Neuronal stem cell (in vitro differentiated cells): ENCODE measurements at regions not wholly inside any gene's neighbourhood (a gene's known extent, or its start where the extent isn't known, plus 50 kb on each side); places are given as distances from the start of the nearest gene placed in this dataset.

Source experiments
- DNase-seq: peaks from one replicate; pipeline ENCODE4 v3.0.0-alpha.2; 2013; ENCODE audit warnings: low spot score
- H2AFZ ChIP-seq: one replicate; pipeline ENCODE4 v1.6.1; 2013; ENCODE audit warnings: mild to moderate bottlenecking, low read length, inconsistent platforms
- H2AK5ac ChIP-seq: 2 replicates; pipeline ENCODE4 v1.6.1; 2013; ENCODE audit warnings: low read depth, mild to moderate bottlenecking, inconsistent platforms, low read length, moderate library complexity, mixed read lengths
- H2BK120ac ChIP-seq: 2 replicates; pipeline ENCODE4 v1.6.1; 2013; ENCODE audit warnings: low read depth, mild to moderate bottlenecking, inconsistent platforms, low read length, moderate library complexity, mixed read lengths
- H2BK12ac ChIP-seq: one replicate; pipeline ENCODE4 v1.6.1; 2013; ENCODE audit warnings: low read length, inconsistent platforms
- H2BK15ac ChIP-seq: 2 replicates; pipeline ENCODE4 v1.6.1; 2013; ENCODE audit warnings: mild to moderate bottlenecking, low read length, inconsistent platforms, mixed read lengths
- H2BK5ac ChIP-seq: one replicate; pipeline ENCODE4 v1.6.1; 2013; ENCODE audit warnings: inconsistent platforms, mild to moderate bottlenecking, low read length, moderate library complexity
- H3K14ac ChIP-seq: one replicate; pipeline ENCODE4 v1.6.1; 2013; ENCODE audit warnings: low read length, inconsistent platforms
- H3K18ac ChIP-seq: 2 replicates; pipeline ENCODE4 v1.6.1; 2013; ENCODE audit warnings: low read length, inconsistent platforms
- H3K23ac ChIP-seq: 2 replicates; pipeline ENCODE4 v1.6.1; 2013; ENCODE audit warnings: low read depth, mild to moderate bottlenecking, mixed read lengths, low read length, inconsistent platforms; ENCODE audit not compliant: poor library complexity
- H3K27ac ChIP-seq: replicated peaks from 3 replicates; pipeline ENCODE4 v1.5.1; 2013; ENCODE audit warnings: low read length, inconsistent platforms
- H3K27me3 ChIP-seq, 3 experiments: 2 replicates each; pipeline ENCODE4 v1.6.1; 2013; ENCODE audit warnings: low read length in 3 of 3, mild to moderate bottlenecking in 2 of 3, inconsistent platforms in 1 of 3, low read depth in 1 of 3, mixed read lengths in 1 of 3, moderate library complexity in 1 of 3; ENCODE audit not compliant: control insufficient read depth in 3 of 3, insufficient read depth in 3 of 3
- H3K36me3 ChIP-seq, 2 donors: replicated peaks in 1 of 2; 2 replicates each; pipeline ENCODE4 v1.6.1; 2013; ENCODE audit warnings: low read length in 2 of 2; ENCODE audit not compliant: control insufficient read depth in 2 of 2, insufficient read depth in 2 of 2
- H3K4ac ChIP-seq: 2 replicates; pipeline ENCODE4 v1.6.1; 2013; ENCODE audit warnings: inconsistent platforms, mild to moderate bottlenecking, low read length, moderate library complexity
- H3K4me1 ChIP-seq, 2 donors: 1 replicate in 1 of 2; 2 replicates in 1 of 2; pipeline ENCODE4 v1.6.1; 2013; ENCODE audit warnings: low read length in 2 of 2, low read depth in 1 of 2; ENCODE audit not compliant: control insufficient read depth in 2 of 2, insufficient read depth in 1 of 2
- H3K4me2 ChIP-seq: one replicate; pipeline ENCODE4 v1.6.1; 2013; ENCODE audit warnings: mild to moderate bottlenecking, low read length, inconsistent platforms; ENCODE audit not compliant: insufficient read depth, poor library complexity, severe bottlenecking
- H3K4me3 ChIP-seq, 2 donors: 2 replicates each; pipeline ENCODE4 v1.5.1; 2013; ENCODE audit warnings: low read length in 2 of 2, mild to moderate bottlenecking in 2 of 2, inconsistent platforms in 1 of 2, moderate library complexity in 1 of 2
- H3K79me1 ChIP-seq: one replicate; pipeline ENCODE4 v1.6.1; 2013; ENCODE audit warnings: low read depth, mild to moderate bottlenecking, inconsistent platforms, low read length, moderate library complexity
- H3K9ac ChIP-seq: one replicate; pipeline ENCODE4 v1.6.1; 2013; ENCODE audit warnings: mild to moderate bottlenecking, low read depth, low read length, inconsistent platforms; ENCODE audit not compliant: poor library complexity
- H3K9me3 ChIP-seq, 2 donors: replicated peaks in 1 of 2; 2 replicates each; pipeline versions ENCODE3 to v1.6.1; 2013; ENCODE audit warnings: low read length in 2 of 2, mild to moderate bottlenecking in 2 of 2, inconsistent platforms in 1 of 2, low read depth in 1 of 2, mixed read lengths in 1 of 2, moderate library complexity in 1 of 2; ENCODE audit not compliant: control insufficient read depth in 2 of 2, insufficient read depth in 1 of 2
- H4K8ac ChIP-seq: one replicate; pipeline ENCODE4 v1.6.1; 2013; ENCODE audit warnings: low read depth, mild to moderate bottlenecking, inconsistent platforms, low read length, moderate library complexity
- H4K91ac ChIP-seq: one replicate; pipeline ENCODE4 v1.6.1; 2013; ENCODE audit warnings: low read length, low read depth, mild to moderate bottlenecking, inconsistent platforms; ENCODE audit not compliant: poor library complexity
- WGBS, 2 donors: extraction: QIAGEN DNeasy Blood & Tissue Kit; methylation state at CpG; one replicate each; pipeline ENCODE4 v1.1.7; 2013; ENCODE audit warnings: missing lambda C conversion rate in 2 of 2, mixed read lengths in 1 of 2; ENCODE audit not compliant: insufficient read length in 2 of 2, insufficient replicate concordance in 1 of 2; ENCODE audit errors: extremely low coverage in 2 of 2; 5-methylcytosine and 5-hydroxymethylcytosine counted together

GRCh38 chr14:53501361-53502211 lies 348.5 kb upstream of the DDHD1 start:
- Histone ChIP-seq H3K9me3 (peaks cover 0 to 5% of the 10 kb centered on the region in 2 donors), H3K27me3 (no peaks in the 10 kb centered on the region), H4K91ac (no peak overlapping the region), H3K23ac (no peak overlapping the region), H3K14ac (no peak overlapping the region), H3K4me2 (no peak overlapping the region), H4K8ac (no peak overlapping the region), H2AFZ (no peak overlapping the region), H3K4ac (no peak overlapping the region), H3K36me3 (no peaks in the 10 kb centered on the region), H3K9ac (no peak overlapping the region), H2BK15ac (no peak overlapping the region), H3K27ac (no peak overlapping the region), H2BK5ac (no peak overlapping the region), H2AK5ac (no peak overlapping the region), H2BK12ac (no peak overlapping the region), H2BK120ac (no peak overlapping the region), H3K4me1 (no peaks in the 10 kb centered on the region), H3K79me1 (no peaks in the 10 kb centered on the region), H3K4me3 (no peak overlapping the region), H3K18ac (no peak overlapping the region)
- WGBS, 2 donors = no CpG with 5 or more reads among the region's 3 CpGs
- DNase-seq = no peak

GRCh38 chr14:53500191-53500590 lies 347.1 kb upstream of the DDHD1 start:
- no peak overlapping the region for H2BK12ac ChIP-seq
- H2AK5ac ChIP-seq = no peak overlapping the region
- H3K36me3 ChIP-seq = no peaks in the 10 kb centered on the region
- no peak for DNase-seq
- H3K4ac ChIP-seq = no peak overlapping the region
- H3K9me3 ChIP-seq = peaks cover 0 to 5% of the 10 kb centered on the region in 2 donors
- H2AFZ ChIP-seq = no peak overlapping the region
- H4K8ac ChIP-seq = no peak overlapping the region
- H3K27ac ChIP-seq = no peak overlapping the region
- H3K4me2 ChIP-seq = no peak overlapping the region
- no peaks in the 10 kb centered on the region for H3K27me3 ChIP-seq
- H3K23ac ChIP-seq = no peak overlapping the region
- H3K79me1 ChIP-seq = no peaks in the 10 kb centered on the region
- no peaks in the 10 kb centered on the region for H3K4me1 ChIP-seq
- no peak overlapping the region for H2BK120ac ChIP-seq
- no peak overlapping the region for H3K14ac ChIP-seq
- H3K9ac ChIP-seq = no peak overlapping the region
- H3K4me3 ChIP-seq = no peak overlapping the region
- no peak overlapping the region for H3K18ac ChIP-seq
- H2BK5ac ChIP-seq = no peak overlapping the region
- no peak overlapping the region for H4K91ac ChIP-seq
- WGBS, 2 donors = no CpG with 5 or more reads among the region's 1 CpG
- H2BK15ac ChIP-seq = no peak overlapping the region

GRCh38 chr14:53496668-53497067 lies 343.5 kb upstream of the DDHD1 start:
- Histone ChIP-seq H2BK5ac (no peak overlapping the region), H2BK12ac (no peak overlapping the region), H3K36me3 (no peaks in the 10 kb centered on the region), H3K79me1 (no peaks in the 10 kb centered on the region), H2BK15ac (no peak overlapping the region), H3K14ac (no peak overlapping the region), H3K4me2 (no peak overlapping the region), H3K18ac (no peak overlapping the region), H2AK5ac (no peak overlapping the region), H4K8ac (no peak overlapping the region), H3K4me3 (no peak overlapping the region), H3K4me1 (peaks cover 0 to 5% of the 10 kb centered on the region in 2 donors), H3K27me3 (no peaks in the 10 kb centered on the region), H3K27ac (no peak overlapping the region), H4K91ac (no peak overlapping the region), H2AFZ (no peak overlapping the region), H3K9ac (no peak overlapping the region), H3K23ac (no peak overlapping the region), H3K4ac (no peak overlapping the region), H3K9me3 (no peaks in the 10 kb centered on the region), H2BK120ac (no peak overlapping the region)
- DNase-seq = no peak
- WGBS, 2 donors = no CpG with 5 or more reads among the region's 2 CpGs

- no peak for DNase-seq
- H2AK5ac ChIP-seq = no peak overlapping the region
- no peak overlapping the region for H2BK120ac ChIP-seq
- no peak overlapping the region for H3K27ac ChIP-seq
- no peaks in the 10 kb centered on the region for H3K79me1 ChIP-seq
- H3K4me2 ChIP-seq = no peak overlapping the region
- no peaks in the 10 kb centered on the region for H3K9me3 ChIP-seq
- peaks cover 0 to 5% of the 10 kb centered on the region in 2 donors for H3K4me1 ChIP-seq
- H2BK5ac ChIP-seq = no peak overlapping the region
- H3K4ac ChIP-seq = no peak overlapping the region
- H3K4me3 ChIP-seq = no peak overlapping the region
- no peak overlapping the region for H3K18ac ChIP-seq
- no peak overlapping the region for H2AFZ ChIP-seq
- no peak overlapping the region for H2BK12ac ChIP-seq
- no peak overlapping the region for H3K23ac ChIP-seq
- no peak overlapping the region for H3K9ac ChIP-seq
- no peak overlapping the region for H3K14ac ChIP-seq
- H4K8ac ChIP-seq = no peak overlapping the region
- no peaks in the 10 kb centered on the region for H3K27me3 ChIP-seq
- WGBS, 2 donors = no CpG with 5 or more reads among the region's 9 CpGs
- no peaks in the 10 kb centered on the region for H3K36me3 ChIP-seq
- no peak overlapping the region for H2BK15ac ChIP-seq
- H4K91ac ChIP-seq = no peak overlapping the region
These were observed 342.8 kb upstream of the DDHD1 start for GRCh38 chr14:53495846-53496343.
